ENCODE measurements at regions not wholly inside any gene's neighbourhood (a gene's known extent, or its start where the extent isn't known, plus 50 kb on each side); places are given as distances from the start of the nearest gene placed in this dataset.

- no peaks in the 10 kb centered on the region for H3K9me3 ChIP-seq (ENCODE audit: control insufficient read depth in 1 of 2, low read length in 2 of 2)
- no peak overlapping the region for H3K9ac ChIP-seq (ENCODE audit: low read depth in 1 of 2, low read length in 2 of 2)
- no peaks in the 10 kb centered on the region for H3K36me3 ChIP-seq (ENCODE audit: control insufficient read depth in 1 of 2, insufficient read depth in 2 of 2, low read length in 2 of 2)
- no peaks in the 10 kb centered on the region for H3K27me3 ChIP-seq (ENCODE audit: control insufficient read depth in 1 of 2, insufficient read depth in 2 of 2, low read length in 2 of 2)
- no peak overlapping the region for H3K27ac ChIP-seq (ENCODE audit: low read depth, low read length)
- no peaks in the 10 kb centered on the region for H3K4me1 ChIP-seq (ENCODE audit: control insufficient read depth in 1 of 2, insufficient read depth in 2 of 2, low read length in 2 of 2)
- H3K4me3 ChIP-seq (ENCODE audit: low read depth in 1 of 2, low read length in 2 of 2): no peak overlapping the region
Observed at GRCh38 chr18:65278939-65279667, 471.7 kb upstream of the CDH7 start.

- no peaks in the 10 kb centered on the region for H3K36me3 ChIP-seq (ENCODE audit: control insufficient read depth in 1 of 2, insufficient read depth in 2 of 2, low read length in 2 of 2)
- H3K4me3 ChIP-seq (ENCODE audit: low read depth in 1 of 2, low read length in 2 of 2): no peak overlapping the region
- H3K9me3 ChIP-seq (ENCODE audit: control insufficient read depth in 1 of 2, low read length in 2 of 2): no peaks in the 10 kb centered on the region
- H3K27ac ChIP-seq (ENCODE audit: low read depth, low read length): no peak overlapping the region
- no peaks in the 10 kb centered on the region for H3K27me3 ChIP-seq (ENCODE audit: control insufficient read depth in 1 of 2, insufficient read depth in 2 of 2, low read length in 2 of 2)
- H3K9ac ChIP-seq (ENCODE audit: low read depth in 1 of 2, low read length in 2 of 2): no peak overlapping the region
- H3K4me1 ChIP-seq (ENCODE audit: control insufficient read depth in 1 of 2, insufficient read depth in 2 of 2, low read length in 2 of 2): no peaks in the 10 kb centered on the region
Observed at GRCh38 chr18:65269375-65269774, 481.4 kb upstream of the CDH7 start.

- Histone ChIP-seq H3K27me3 (ENCODE audit: control insufficient read depth in 1 of 2, insufficient read depth in 2 of 2, low read length in 2 of 2) (no peaks in the 10 kb centered on the region), H3K36me3 (ENCODE audit: control insufficient read depth in 1 of 2, insufficient read depth in 2 of 2, low read length in 2 of 2) (no peaks in the 10 kb centered on the region), H3K9ac (ENCODE audit: low read depth in 1 of 2, low read length in 2 of 2) (no peak overlapping the region), H3K27ac (ENCODE audit: low read depth, low read length) (no peak overlapping the region), H3K4me1 (ENCODE audit: control insufficient read depth in 1 of 2, insufficient read depth in 2 of 2, low read length in 2 of 2) (no peaks in the 10 kb centered on the region), H3K4me3 (ENCODE audit: low read depth in 1 of 2, low read length in 2 of 2) (no peak overlapping the region), H3K9me3 (ENCODE audit: control insufficient read depth in 1 of 2, low read length in 2 of 2) (no peaks in the 10 kb centered on the region)
Observed at GRCh38 chr18:65265761-65266160, 485.1 kb upstream of the CDH7 start.

GRCh38 chr18:65260030-65260429 is 490.8 kb upstream of the CDH7 start:
- Histone ChIP-seq H3K27ac (ENCODE audit: low read depth, low read length) (no peak overlapping the region), H3K4me1 (ENCODE audit: control insufficient read depth in 1 of 2, insufficient read depth in 2 of 2, low read length in 2 of 2) (no peaks in the 10 kb centered on the region), H3K9ac (ENCODE audit: low read depth in 1 of 2, low read length in 2 of 2) (no peak overlapping the region), H3K4me3 (ENCODE audit: low read depth in 1 of 2, low read length in 2 of 2) (no peak overlapping the region), H3K36me3 (ENCODE audit: control insufficient read depth in 1 of 2, insufficient read depth in 2 of 2, low read length in 2 of 2) (no peaks in the 10 kb centered on the region), H3K27me3 (ENCODE audit: control insufficient read depth in 1 of 2, insufficient read depth in 2 of 2, low read length in 2 of 2) (no peaks in the 10 kb centered on the region), H3K9me3 (ENCODE audit: control insufficient read depth in 1 of 2, low read length in 2 of 2) (no peaks in the 10 kb centered on the region)

- Histone ChIP-seq H3K9ac (ENCODE audit: low read depth in 1 of 2, low read length in 2 of 2) (no peak overlapping the region), H3K9me3 (ENCODE audit: control insufficient read depth in 1 of 2, low read length in 2 of 2) (no peaks in the 10 kb centered on the region), H3K4me1 (ENCODE audit: control insufficient read depth in 1 of 2, insufficient read depth in 2 of 2, low read length in 2 of 2) (no peaks in the 10 kb centered on the region), H3K27me3 (ENCODE audit: control insufficient read depth in 1 of 2, insufficient read depth in 2 of 2, low read length in 2 of 2) (no peaks in the 10 kb centered on the region), H3K4me3 (ENCODE audit: low read depth in 1 of 2, low read length in 2 of 2) (no peak overlapping the region), H3K27ac (ENCODE audit: low read depth, low read length) (no peak overlapping the region), H3K36me3 (ENCODE audit: control insufficient read depth in 1 of 2, insufficient read depth in 2 of 2, low read length in 2 of 2) (no peaks in the 10 kb centered on the region)
Observed at GRCh38 chr18:65259403-65259802, 491.4 kb upstream of the CDH7 start.

GRCh38 chr18:65257149-65257548 is 493.7 kb upstream of the CDH7 start:
- Histone ChIP-seq H3K4me1 (ENCODE audit: control insufficient read depth in 1 of 2, insufficient read depth in 2 of 2, low read length in 2 of 2) (no peaks in the 10 kb centered on the region), H3K36me3 (ENCODE audit: control insufficient read depth in 1 of 2, insufficient read depth in 2 of 2, low read length in 2 of 2) (no peaks in the 10 kb centered on the region), H3K9ac (ENCODE audit: low read depth in 1 of 2, low read length in 2 of 2) (no peak overlapping the region), H3K4me3 (ENCODE audit: low read depth in 1 of 2, low read length in 2 of 2) (no peak overlapping the region), H3K27ac (ENCODE audit: low read depth, low read length) (no peak overlapping the region), H3K9me3 (ENCODE audit: control insufficient read depth in 1 of 2, low read length in 2 of 2) (no peaks in the 10 kb centered on the region), H3K27me3 (ENCODE audit: control insufficient read depth in 1 of 2, insufficient read depth in 2 of 2, low read length in 2 of 2) (no peaks in the 10 kb centered on the region)

GRCh38 chr18:65255417-65255816 is 495.4 kb upstream of the CDH7 start:
- no peak overlapping the region for H3K27ac ChIP-seq (ENCODE audit: low read depth, low read length)
- no peak overlapping the region for H3K4me3 ChIP-seq (ENCODE audit: low read depth in 1 of 2, low read length in 2 of 2)
- H3K27me3 ChIP-seq (ENCODE audit: control insufficient read depth in 1 of 2, insufficient read depth in 2 of 2, low read length in 2 of 2): no peaks in the 10 kb centered on the region
- H3K4me1 ChIP-seq (ENCODE audit: control insufficient read depth in 1 of 2, insufficient read depth in 2 of 2, low read length in 2 of 2): no peaks in the 10 kb centered on the region
- H3K9me3 ChIP-seq (ENCODE audit: control insufficient read depth in 1 of 2, low read length in 2 of 2): no peaks in the 10 kb centered on the region
- H3K9ac ChIP-seq (ENCODE audit: low read depth in 1 of 2, low read length in 2 of 2): no peak overlapping the region
- H3K36me3 ChIP-seq (ENCODE audit: control insufficient read depth in 1 of 2, insufficient read depth in 2 of 2, low read length in 2 of 2): no peaks in the 10 kb centered on the region

- Histone ChIP-seq H3K27ac (ENCODE audit: low read depth, low read length) (no peak overlapping the region), H3K4me1 (ENCODE audit: control insufficient read depth in 1 of 2, insufficient read depth in 2 of 2, low read length in 2 of 2) (no peaks in the 10 kb centered on the region), H3K9ac (ENCODE audit: low read depth in 1 of 2, low read length in 2 of 2) (no peak overlapping the region)
Observed at GRCh38 chr18:65239787-65240186, 511.0 kb upstream of the CDH7 start.

GRCh38 chr18:65235966-65236624 is 514.7 kb upstream of the CDH7 start:
- no peaks in the 10 kb centered on the region for H3K4me1 ChIP-seq (ENCODE audit: control insufficient read depth in 1 of 2, insufficient read depth in 2 of 2, low read length in 2 of 2)
- H3K9ac ChIP-seq (ENCODE audit: low read depth in 1 of 2, low read length in 2 of 2): no peak overlapping the region
- no peak overlapping the region for H3K27ac ChIP-seq (ENCODE audit: low read depth, low read length)
- no peaks in the 10 kb centered on the region for H3K27me3 ChIP-seq (ENCODE audit: control insufficient read depth in 1 of 2, insufficient read depth in 2 of 2, low read length in 2 of 2)
- H3K9me3 ChIP-seq (ENCODE audit: control insufficient read depth in 1 of 2, low read length in 2 of 2): no peaks in the 10 kb centered on the region
- no peak overlapping the region for H3K4me3 ChIP-seq (ENCODE audit: low read depth in 1 of 2, low read length in 2 of 2)
- H3K36me3 ChIP-seq (ENCODE audit: control insufficient read depth in 1 of 2, insufficient read depth in 2 of 2, low read length in 2 of 2): no peaks in the 10 kb centered on the region

More at GRCh38 chr18:65239787-65240186, 511.0 kb upstream of the CDH7 start:
- Histone ChIP-seq H3K9me3 (ENCODE audit: control insufficient read depth in 1 of 2, low read length in 2 of 2) (no peaks in the 10 kb centered on the region), H3K27me3 (ENCODE audit: control insufficient read depth in 1 of 2, insufficient read depth in 2 of 2, low read length in 2 of 2) (no peaks in the 10 kb centered on the region), H3K4me3 (ENCODE audit: low read depth in 1 of 2, low read length in 2 of 2) (no peak overlapping the region), H3K36me3 (ENCODE audit: control insufficient read depth in 1 of 2, insufficient read depth in 2 of 2, low read length in 2 of 2) (no peaks in the 10 kb centered on the region)

- Histone ChIP-seq H3K9ac (ENCODE audit: low read depth in 1 of 2, low read length in 2 of 2) (no peak overlapping the region), H3K36me3 (ENCODE audit: control insufficient read depth in 1 of 2, insufficient read depth in 2 of 2, low read length in 2 of 2) (no peaks in the 10 kb centered on the region), H3K4me1 (ENCODE audit: control insufficient read depth in 1 of 2, insufficient read depth in 2 of 2, low read length in 2 of 2) (no peaks in the 10 kb centered on the region), H3K27ac (ENCODE audit: low read depth, low read length) (no peak overlapping the region), H3K4me3 (ENCODE audit: low read depth in 1 of 2, low read length in 2 of 2) (no peak overlapping the region), H3K27me3 (ENCODE audit: control insufficient read depth in 1 of 2, insufficient read depth in 2 of 2, low read length in 2 of 2) (no peaks in the 10 kb centered on the region), H3K9me3 (ENCODE audit: control insufficient read depth in 1 of 2, low read length in 2 of 2) (no peaks in the 10 kb centered on the region)
Observed at GRCh38 chr18:65230311-65230710, 520.5 kb upstream of the CDH7 start.

Measured in duodenal mucosa (tissue), 2 donors.